OCI-LY3 (cell line): ENCODE measurements at regions not wholly inside any gene's neighbourhood (a gene's known extent, or its start where the extent isn't known, plus 50 kb on each side); places are given as distances from the start of the nearest gene placed in this dataset.
A peak's percentile ranks its signal among the peaks of the same experiment; 100 is the strongest.
"Not testable (repeated sequence)": the region's sequence is repeated elsewhere in the genome, so short reads cannot be mapped to it uniquely, and the experiment has no call there.

ENCODE experiments used
- H2AFZ ChIP-seq: fragments of 200-600, 300-600 bp; shearing (Covaris generic); 2 replicates; pipeline ENCODE4 v1.6.0; 2014; ENCODE audit warnings: antibody characterized with exemption, low read depth, low read length
- H3K27ac ChIP-seq: fragments of 200-600, 300-600 bp; sonication (generic); 2 replicates; pipeline ENCODE4 v1.5.1; 2014; ENCODE audit warnings: mild to moderate bottlenecking, low read length, moderate library complexity, mixed read lengths
- H3K27me3 ChIP-seq: fragments of 200-600, 300-600 bp; sonication (generic); 2 replicates; pipeline ENCODE4 v1.6.1; 2014; ENCODE audit warnings: low read depth, low read length, mixed read lengths
- H3K36me3 ChIP-seq: fragments of 200-600, 300-600 bp; sonication (generic); replicated peaks from 2 replicates; pipeline ENCODE3; 2014; ENCODE audit warnings: low read depth, low read length, mixed read lengths
- H3K4me1 ChIP-seq: fragments of 300-600, 200-600 bp; sonication (generic); 2 replicates; pipeline ENCODE4 v1.6.1; 2014; ENCODE audit warnings: low read length, mixed read lengths
- H3K4me2 ChIP-seq: fragments of 200-600, 300-600 bp; sonication (generic); 2 replicates; pipeline ENCODE4 v1.6.1; 2014; ENCODE audit warnings: low read length, mixed read lengths
- H3K4me3 ChIP-seq: fragments of 300-600, 200-600 bp; sonication (generic); 2 replicates; pipeline ENCODE4 v1.5.1; 2014; ENCODE audit warnings: antibody characterized with exemption, mild to moderate bottlenecking, low read length, moderate library complexity
- H3K79me2 ChIP-seq: fragments of 300-600, 200-600 bp; shearing (Covaris generic); 2 replicates; pipeline ENCODE4 v1.6.1; 2014; ENCODE audit warnings: mild to moderate bottlenecking, low read length, mixed read lengths
- H3K9ac ChIP-seq: fragments of 300-600, 200-600 bp; shearing (Covaris generic); 2 replicates; pipeline ENCODE4 v1.6.0; 2014; ENCODE audit warnings: mild to moderate bottlenecking, low read length, moderate library complexity
- H3K9me3 ChIP-seq: fragments of 200-600, 300-600 bp; shearing (Covaris generic); 2 replicates; pipeline ENCODE4 v1.6.1; 2014; ENCODE audit warnings: low read length, mixed read lengths; ENCODE audit not compliant: insufficient read depth
- H4K20me1 ChIP-seq: fragments of 200-600, 300-600 bp; sonication (generic); 2 replicates; pipeline ENCODE4 v1.6.1; 2016; ENCODE audit warnings: low read length, mixed read lengths; ENCODE audit not compliant: insufficient read depth
- EZH2phosphoT487 ChIP-seq: fragments of 200-600 bp; shearing (Covaris generic); IDR thresholded peaks from 2 replicates; pipeline ENCODE4 v1.6.1; 2018; ENCODE audit warnings: antibody characterized with exemption, mixed run types, low read depth
- TF ChIP-seq, protein P1 (sequence below): fragments of 200-600, 300-600 bp; sonication (generic); IDR thresholded peaks from 2 replicates; pipeline ENCODE4 v1.5.1; 2014; ENCODE audit warnings: antibody characterized with exemption, low read length, low read depth

DNA sequence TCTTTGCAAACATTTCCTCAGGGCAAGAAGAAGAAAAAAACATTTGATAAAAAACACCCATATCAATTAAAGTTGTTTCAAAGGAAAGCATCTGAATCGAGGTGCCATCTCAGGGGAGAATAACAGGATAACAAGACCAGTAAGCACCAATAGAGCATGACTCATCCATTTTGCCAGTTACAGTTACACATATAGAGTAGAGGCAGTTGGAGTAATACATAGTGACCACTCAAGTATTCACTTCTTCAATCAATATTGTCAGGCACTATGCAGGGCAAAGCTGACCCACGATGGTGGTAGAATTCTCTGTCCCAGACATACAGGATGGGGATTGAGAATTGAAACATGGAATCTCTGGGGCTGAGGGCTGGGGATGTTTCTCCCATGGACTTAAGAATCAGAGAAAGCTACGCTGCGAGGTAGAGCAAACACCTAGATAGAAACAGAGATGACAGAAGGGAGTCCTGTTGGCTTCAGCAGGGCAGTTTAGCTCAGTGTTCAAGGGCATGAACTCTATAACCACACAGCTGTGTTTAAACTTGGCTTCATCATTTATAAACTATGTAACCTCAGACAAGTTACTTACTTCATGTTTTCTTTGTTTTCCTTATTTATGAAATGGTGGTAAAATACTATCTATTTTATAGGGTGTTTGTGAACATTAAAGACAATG, 186.4 kb upstream of the NANOGP8 start:
- peak overlapping the region; percentile 42; the same call in 1 of the 2 replicates for H2AFZ ChIP-seq

DNA sequence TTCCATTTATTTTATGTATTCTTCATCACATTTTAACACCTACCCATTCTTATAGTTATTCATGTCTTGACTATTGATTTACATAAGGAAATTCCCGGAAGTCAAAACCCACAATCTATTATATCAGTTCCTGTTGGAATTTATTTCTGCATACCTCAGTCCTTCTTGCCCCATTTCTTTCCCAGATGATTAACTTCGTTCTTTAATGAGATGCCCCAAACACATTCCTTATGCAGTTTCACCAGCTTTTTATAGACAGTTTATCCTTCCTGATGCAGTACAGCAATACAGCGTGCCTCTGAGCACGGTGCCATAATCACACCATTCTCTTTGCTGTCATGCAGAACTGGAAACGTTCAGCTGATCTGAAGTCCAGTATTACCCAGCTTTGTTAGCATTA, 175.8 kb upstream of the NANOGP8 start:
- Histone ChIP-seq H2AFZ (0 out of 2 replicates have a peak overlapping the region, but pooled peaks have one; percentile 43), H3K4me1 (peaks cover 51% of the 10 kb centered on the region), H3K9me3 (no peaks in the 10 kb centered on the region), H3K4me3 (no peak overlapping the region), H3K27ac (peak overlapping the region; percentile 50), H3K9ac (no peak overlapping the region), H4K20me1 (no peaks in the 10 kb centered on the region), H3K36me3 (peaks cover 2% of the 10 kb centered on the region), H3K27me3 (no peaks in the 10 kb centered on the region), H3K4me2 (peak overlapping the region; percentile 20; the same call in 1 of the 2 replicates), H3K79me2 (no peaks in the 10 kb centered on the region)
- TF ChIP-seq, protein P1, sequence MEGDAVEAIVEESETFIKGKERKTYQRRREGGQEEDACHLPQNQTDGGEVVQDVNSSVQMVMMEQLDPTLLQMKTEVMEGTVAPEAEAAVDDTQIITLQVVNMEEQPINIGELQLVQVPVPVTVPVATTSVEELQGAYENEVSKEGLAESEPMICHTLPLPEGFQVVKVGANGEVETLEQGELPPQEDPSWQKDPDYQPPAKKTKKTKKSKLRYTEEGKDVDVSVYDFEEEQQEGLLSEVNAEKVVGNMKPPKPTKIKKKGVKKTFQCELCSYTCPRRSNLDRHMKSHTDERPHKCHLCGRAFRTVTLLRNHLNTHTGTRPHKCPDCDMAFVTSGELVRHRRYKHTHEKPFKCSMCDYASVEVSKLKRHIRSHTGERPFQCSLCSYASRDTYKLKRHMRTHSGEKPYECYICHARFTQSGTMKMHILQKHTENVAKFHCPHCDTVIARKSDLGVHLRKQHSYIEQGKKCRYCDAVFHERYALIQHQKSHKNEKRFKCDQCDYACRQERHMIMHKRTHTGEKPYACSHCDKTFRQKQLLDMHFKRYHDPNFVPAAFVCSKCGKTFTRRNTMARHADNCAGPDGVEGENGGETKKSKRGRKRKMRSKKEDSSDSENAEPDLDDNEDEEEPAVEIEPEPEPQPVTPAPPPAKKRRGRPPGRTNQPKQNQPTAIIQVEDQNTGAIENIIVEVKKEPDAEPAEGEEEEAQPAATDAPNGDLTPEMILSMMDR, result no peak
- TF ChIP-seq EZH2phosphoT487, result no peak

More for the DNA sequence above, 186.4 kb upstream of the NANOGP8 start:
- peaks cover 13% of the 10 kb centered on the region for H3K4me1 ChIP-seq
- no peak overlapping the region for H3K9ac ChIP-seq
- peak overlapping the region; percentile 33 for H3K4me2 ChIP-seq
- H3K9me3 ChIP-seq, result peaks cover 3% of the 10 kb centered on the region; the same call in 1 of the 2 replicates
- no peaks in the 10 kb centered on the region for H3K27me3 ChIP-seq
- no peak overlapping the region for H3K27ac ChIP-seq
- TF ChIP-seq, protein P1, result no peak
- no peak for TF ChIP-seq EZH2phosphoT487
- no peaks in the 10 kb centered on the region for H3K79me2 ChIP-seq
- H3K4me3 ChIP-seq, result no peak overlapping the region
- H3K36me3 ChIP-seq, result no peaks in the 10 kb centered on the region
- H4K20me1 ChIP-seq, result no peaks in the 10 kb centered on the region

DNA sequence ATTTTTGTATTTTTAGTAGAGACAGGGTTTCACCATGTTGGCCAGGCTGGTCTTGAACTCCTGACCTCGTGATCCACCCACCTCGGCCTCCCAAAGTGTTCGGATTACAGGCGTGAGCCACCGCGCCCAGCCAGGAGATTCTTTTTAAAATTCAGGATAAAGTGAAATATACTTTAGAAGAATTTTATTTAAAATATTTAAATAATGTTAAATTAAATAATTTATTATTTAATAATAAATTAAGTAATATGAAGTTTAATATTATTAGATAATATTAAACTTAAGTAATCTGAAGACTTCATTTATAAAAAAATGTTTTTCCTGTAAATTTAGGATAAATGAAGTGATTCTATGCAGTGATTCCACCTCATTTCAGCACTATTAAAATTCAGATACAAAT, 175.2 kb upstream of the NANOGP8 start:
- H3K4me1 ChIP-seq, result peaks cover 55% of the 10 kb centered on the region
- not testable (repeated sequence) for H3K9me3 ChIP-seq, H4K20me1 ChIP-seq, H3K4me3 ChIP-seq, H3K79me2 ChIP-seq, H3K27me3 ChIP-seq, H3K36me3 ChIP-seq, H2AFZ ChIP-seq
- H3K9ac ChIP-seq, result peak overlapping the region; percentile 72; the same call in 1 of the 2 replicates
- H3K4me2 ChIP-seq, result peak overlapping the region; percentile 20
- H3K27ac ChIP-seq, result peak overlapping the region; percentile 99

DNA sequence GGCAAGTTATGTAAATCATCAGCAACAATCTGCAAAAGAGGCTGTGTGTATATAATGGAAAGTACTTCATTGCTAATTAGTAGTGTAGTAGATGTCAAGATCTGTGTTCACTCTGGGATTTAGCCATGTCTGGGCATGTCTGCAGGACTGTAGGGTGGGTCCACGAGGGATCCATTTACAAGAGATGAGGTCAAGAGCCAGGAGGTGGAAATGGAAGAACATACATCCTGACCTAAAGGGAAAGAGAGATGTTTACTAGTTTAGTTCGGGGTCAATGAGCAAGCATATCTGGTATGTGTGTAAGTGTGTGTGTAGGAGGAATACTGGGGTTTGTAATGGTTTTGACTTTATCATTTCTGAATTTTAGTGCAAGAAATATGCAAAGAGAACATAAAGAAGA, 171.5 kb upstream of the NANOGP8 start:
- Histone ChIP-seq H3K9ac (no peak overlapping the region), H3K27ac (no peak overlapping the region), H3K4me1 (peaks cover 79% of the 10 kb centered on the region), H4K20me1 (no peaks in the 10 kb centered on the region), H3K9me3 (no peaks in the 10 kb centered on the region), H2AFZ (no peak overlapping the region), H3K79me2 (no peaks in the 10 kb centered on the region), H3K36me3 (peaks cover 2% of the 10 kb centered on the region), H3K4me3 (no peak overlapping the region), H3K27me3 (no peaks in the 10 kb centered on the region), H3K4me2 (no peak overlapping the region)
- no peak for TF ChIP-seq EZH2phosphoT487
- TF ChIP-seq, protein P1, result no peak
